ENCODE measurements at regions not wholly inside any gene's neighbourhood (a gene's known extent, or its start where the extent isn't known, plus 50 kb on each side); places are given as distances from the start of the nearest gene placed in this dataset.

GRCh38 chr7:46522354-46522906 is 601.4 kb upstream of the IGFBP3 start:
- no peak for DNase-seq

DNA sequence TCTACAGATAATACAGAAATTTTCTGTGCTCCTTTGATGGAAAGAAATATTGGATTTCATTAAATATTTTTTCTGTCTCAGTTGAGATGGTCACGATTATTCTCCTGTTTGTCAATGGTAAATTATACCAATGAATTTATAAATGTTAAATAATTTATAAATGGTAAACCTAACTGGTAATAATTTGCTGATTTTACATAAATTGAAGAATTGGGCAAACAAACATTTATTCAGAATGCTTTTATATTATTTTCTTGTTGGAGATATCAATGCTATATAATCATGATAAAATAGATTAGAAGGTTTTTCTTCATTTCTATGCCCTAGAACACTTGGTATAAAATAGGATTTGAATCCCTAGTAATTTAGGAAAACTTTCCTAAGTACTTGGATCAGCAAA is 597.6 kb upstream of the IGFBP3 start:
- DNase-seq = no peak

- peak; percentile 32 for DNase-seq
These were observed 594.9 kb upstream of the IGFBP3 start for GRCh38 chr7:46515844-46516590.

DNA sequence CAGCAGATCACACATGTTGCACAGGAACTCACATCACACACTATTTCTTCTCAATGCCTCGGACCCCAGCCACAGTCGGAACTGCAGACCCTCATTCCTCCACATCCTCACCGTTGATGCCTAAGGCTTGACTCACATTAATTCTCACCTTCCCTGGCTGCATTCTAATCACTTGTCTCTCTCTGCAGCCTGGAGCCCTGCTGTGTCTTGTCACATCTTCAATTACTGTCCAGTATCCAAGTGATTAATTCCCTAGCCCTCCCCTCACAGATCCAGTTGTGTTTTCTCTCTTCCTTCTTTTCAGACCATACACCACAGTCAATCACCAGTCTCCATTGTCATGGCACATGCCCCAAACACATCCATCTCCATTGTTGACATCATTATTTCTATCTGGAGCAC is 592.4 kb upstream of the IGFBP3 start:
- DNase-seq = no peak

GRCh38 chr7:46512891-46513413 is 591.9 kb upstream of the IGFBP3 start:
- no peak for DNase-seq

- no peak for DNase-seq
These were observed 590.6 kb upstream of the IGFBP3 start for GRCh38 chr7:46511442-46512215.

GRCh38 chr7:46508583-46508982 is 587.5 kb upstream of the IGFBP3 start:
- no peak for DNase-seq

DNA sequence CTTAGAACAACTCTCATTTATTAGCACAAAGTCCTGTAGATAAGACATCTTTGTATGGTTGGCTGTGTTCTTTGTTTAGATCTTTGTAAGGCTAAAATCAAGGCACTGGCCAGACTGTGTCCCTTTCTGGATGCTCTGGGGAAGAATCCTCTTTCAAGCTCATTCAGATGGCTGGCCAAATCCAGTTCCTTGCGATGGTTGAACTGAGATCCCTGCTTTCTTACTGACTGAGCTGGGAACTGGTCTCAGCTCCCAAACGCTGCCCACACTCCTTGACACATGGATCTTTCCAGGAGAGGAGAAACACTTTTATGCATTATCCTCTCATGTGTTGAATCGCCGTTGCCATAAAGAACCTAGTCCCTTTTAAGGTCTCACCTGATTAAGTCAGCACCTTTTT is 586.5 kb upstream of the IGFBP3 start:
- DNase-seq = no peak

DNA sequence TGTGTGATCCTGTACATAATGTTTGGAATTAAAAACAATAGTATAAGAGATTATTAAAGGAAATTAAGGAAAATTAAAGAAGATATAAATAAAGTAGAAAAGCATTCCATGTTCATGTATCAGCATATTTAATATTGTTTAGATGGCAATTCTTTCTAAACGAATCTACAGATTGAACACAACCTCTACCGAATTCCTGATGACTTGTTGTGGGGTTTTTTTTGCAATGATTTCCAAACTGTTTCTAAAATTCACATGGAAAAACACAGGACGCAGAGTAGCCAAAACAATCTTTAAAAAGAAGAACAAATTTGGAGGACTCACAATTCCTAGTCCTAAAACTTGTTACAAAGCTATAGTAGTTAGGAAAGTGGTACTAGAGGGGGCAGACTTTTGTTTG is 573.4 kb upstream of the IGFBP3 start:
- DNase-seq = no peak

- DNase-seq = no peak
These were observed 573.0 kb upstream of the IGFBP3 start for GRCh38 chr7:46494028-46494427.

GRCh38 chr7:46493196-46493595 is 572.1 kb upstream of the IGFBP3 start:
- DNase-seq = no peak

DNA sequence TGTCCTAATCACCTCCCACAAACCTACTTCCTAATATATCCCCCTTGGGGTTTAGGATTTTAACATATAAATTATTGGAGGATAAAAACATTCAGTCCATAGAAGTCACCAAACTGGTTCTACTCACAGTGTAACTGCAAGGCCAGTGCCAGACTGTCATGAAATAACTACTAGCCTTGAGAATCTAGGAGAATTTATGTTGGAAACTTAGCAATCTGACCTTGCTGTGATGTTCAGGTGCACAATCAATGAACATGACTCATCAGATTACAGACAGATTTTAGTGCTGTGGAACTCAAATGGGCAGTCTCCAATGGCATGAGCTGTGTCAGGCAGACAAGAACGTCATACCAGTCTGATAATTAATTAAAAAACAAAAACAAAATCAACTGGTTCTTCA is 571.4 kb upstream of the IGFBP3 start:
- DNase-seq = no peak

DNA sequence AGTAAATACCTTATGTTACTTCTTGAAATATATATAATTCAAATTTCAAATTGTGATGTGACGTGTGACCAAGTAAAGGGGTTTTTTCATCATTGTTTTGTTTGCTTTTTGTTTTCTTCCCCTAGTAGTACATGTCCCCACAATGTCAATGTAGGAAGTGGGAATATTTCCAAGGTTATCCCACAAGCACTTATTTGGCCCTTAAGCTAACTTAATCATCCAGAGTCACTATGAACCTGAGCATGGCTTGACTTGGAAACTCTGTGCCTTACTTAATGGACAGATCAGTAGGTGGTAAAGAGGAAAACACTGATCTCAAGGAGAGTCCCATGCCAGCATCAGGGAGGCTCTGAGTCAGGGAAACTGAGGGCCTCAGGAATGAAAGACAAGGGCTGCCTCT is 569.3 kb upstream of the IGFBP3 start:
- no peak for DNase-seq

DNA sequence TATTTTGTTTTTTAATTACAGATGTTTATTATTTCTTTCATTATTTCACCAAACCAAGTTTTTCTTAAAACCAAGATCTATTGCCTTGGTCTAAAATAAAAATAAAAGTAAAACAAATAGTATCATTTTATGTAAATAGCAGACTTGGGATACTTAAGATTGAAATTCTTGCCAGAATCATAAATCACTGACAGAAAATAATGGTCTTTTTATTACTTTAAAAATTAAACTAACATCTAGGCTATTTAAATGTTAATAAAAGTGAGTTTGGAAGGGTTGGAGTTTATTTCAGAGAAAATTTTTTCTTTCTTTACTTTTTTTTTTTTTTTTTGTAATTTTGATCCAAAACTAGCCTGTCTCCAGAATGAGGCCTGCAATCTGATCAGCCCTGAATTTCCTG is 568.0 kb upstream of the IGFBP3 start:
- DNase-seq = no peak

- no peak for DNase-seq
These were observed 567.5 kb upstream of the IGFBP3 start for GRCh38 chr7:46488607-46489006.

DNA sequence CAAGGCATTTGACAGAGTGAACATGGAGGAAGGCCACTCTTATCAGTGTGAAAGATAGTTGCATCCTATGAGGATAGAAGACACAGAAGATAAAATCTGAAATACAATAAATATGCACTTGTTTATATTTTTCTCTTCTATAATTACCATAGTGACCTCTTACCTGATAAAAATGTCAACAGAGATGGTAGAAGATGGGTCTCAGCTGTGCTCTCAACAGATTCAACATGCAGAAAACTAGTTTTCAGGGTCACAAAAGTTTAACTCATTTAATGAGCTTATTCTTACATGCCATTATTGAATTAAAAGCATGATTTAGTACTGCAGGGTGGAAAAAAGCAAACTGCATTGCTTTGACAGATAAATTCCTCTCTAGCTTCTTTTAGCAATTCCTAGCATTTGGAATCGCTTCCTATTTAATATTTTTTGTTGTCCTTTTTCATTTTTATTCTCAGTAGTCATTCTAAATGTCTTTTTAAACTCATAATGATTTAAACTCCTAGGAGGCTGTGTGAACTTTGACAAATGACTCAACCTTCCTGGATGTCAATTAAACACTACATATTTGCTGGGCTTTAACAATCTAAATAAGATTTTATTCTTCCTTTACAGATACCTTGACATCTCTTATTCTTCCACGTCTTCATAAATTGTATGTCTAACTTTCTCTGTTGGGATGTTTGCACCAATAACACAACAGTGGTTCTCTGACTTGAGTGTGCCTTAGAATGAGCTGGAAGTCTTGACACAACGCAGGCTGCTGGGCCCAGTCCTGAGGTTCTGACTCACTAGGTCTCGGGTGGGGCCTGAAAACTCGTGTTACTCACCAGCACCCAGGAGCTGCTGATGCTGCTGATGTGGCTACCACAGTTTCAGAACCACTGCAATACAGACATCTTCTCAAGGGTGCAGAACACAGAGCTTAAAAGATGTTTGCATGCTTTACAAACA is 565.5 kb upstream of the IGFBP3 start:
- no peak for DNase-seq

DNA sequence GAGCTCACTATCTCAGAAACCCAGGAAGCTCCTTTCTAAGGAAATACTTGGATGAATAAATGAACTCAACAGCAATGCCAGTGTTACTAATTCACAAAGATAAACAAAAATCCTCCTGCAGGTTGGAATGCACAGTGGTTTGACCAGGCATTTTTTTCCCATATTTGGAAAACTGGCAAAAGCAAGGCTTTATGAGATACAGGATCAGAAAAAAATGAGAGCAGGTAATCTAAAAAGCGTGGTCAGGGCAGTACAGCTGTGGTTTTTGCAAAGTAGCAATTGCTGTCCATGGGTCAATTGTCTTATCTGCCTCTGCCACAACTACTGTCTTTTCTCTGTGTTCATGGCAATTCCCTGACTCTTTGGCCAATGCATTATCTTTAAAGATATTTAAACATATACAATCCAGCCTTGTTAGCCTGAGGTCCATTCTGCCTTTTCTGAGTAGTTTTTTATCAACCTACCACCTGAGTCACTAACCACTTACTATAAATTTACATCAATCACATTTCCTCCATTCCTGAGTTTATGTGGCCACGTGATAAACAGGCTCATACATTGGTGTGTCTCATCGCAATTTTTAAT is 564.5 kb upstream of the IGFBP3 start:
- DNase-seq = no peak

DNA sequence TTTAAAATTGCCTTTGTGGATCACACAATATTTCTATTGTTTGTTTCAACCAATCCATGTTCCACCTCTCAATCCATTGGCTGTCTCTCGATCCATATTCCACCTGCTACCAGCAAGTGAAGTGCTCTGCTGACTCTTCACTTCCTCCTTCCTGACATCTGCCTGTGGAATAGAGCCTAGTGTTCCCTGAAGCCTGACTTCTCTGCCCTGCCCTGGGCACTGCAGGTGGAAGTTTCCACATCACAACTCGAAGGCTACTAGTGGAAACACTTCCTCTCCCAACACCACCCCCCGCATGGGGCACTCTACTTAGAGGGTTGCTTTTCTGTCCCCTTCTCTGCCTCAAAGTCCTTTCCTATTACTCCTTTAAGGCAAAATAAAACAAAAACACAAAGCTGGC is 563.8 kb upstream of the IGFBP3 start:
- no peak for DNase-seq

DNA sequence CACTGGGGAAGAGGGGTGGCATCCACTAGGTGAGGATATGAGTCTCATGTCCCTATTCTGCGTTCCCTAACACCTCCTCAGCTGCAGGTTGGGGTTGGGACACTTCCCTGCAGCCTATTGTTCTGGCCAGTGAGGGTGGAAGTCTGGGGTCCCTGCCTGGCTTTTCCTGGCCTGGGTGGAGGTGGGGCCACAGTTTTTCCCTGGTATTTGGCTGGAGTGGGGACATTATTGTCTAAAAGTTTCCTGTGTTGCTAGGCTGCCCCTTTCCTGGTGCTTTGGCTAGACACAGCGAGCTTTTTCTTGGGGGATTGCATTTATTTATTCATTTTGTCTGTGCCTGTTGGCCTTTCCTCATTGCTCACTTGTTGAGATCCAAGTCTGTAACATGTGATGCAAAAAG is 559.5 kb upstream of the IGFBP3 start:
- no peak for DNase-seq

- DNase-seq = no peak
These were observed 558.6 kb upstream of the IGFBP3 start for GRCh38 chr7:46479680-46480079.

GRCh38 chr7:46478046-46478445 is 557.0 kb upstream of the IGFBP3 start:
- no peak for DNase-seq

GRCh38 chr7:46468753-46469356 is 547.8 kb upstream of the IGFBP3 start:
- DNase-seq = no peak
